Stimulated activated CD4-positive, alpha-beta T cell treated with anti-CD3 and anti-CD28 coated beads, Interleukin-4, amount 100 ng/mL, for 24 hours (primary cell): ENCODE measurements at regions not wholly inside any gene's neighbourhood (a gene's known extent, or its start where the extent isn't known, plus 50 kb on each side); places are given as distances from the start of the nearest gene placed in this dataset.
"Not testable (repeated sequence)": the region's sequence is repeated elsewhere in the genome, so short reads cannot be mapped to it uniquely, and the experiment has no call there.

ENCODE experiments used
- DNase-seq: peaks from one replicate; pipeline ENCODE4 v3.0.0-alpha.2; 2020

DNA sequence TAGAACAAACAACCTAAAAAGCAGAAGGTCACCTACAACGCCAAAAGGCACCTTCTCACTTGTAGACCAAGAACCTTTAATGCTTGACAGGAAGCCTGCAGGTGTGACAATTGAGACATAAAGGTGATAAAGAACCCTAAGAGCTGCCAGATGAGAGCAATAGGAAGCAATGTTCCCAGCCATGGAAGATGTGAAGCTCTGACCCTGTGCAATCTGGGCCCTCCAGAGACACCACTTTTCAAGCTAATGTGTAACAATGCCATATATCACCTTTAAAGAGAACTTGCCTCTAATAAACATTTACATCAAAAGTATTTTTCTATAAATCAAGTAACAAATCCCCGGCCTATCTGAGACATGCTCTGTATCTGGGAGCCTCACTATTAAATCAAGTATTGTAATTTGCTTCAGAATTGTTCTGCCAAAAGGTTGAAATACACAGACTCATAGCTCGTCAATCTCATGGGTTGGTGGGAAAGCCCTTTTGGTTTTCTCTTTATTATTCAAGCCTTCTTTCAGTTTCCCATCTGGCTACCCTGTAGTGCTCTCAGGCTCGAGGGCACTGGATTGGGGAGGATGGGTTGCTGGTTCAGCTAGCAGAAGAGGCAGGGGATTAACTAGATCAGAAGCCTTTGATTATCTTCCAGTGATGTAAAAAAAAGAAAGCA, 368.9 kb downstream of the BUD13 start:
- DNase-seq, result no peak

GRCh38 chr11:116400081-116400480, 372.7 kb downstream of the BUD13 start:
- no peak for DNase-seq

DNA sequence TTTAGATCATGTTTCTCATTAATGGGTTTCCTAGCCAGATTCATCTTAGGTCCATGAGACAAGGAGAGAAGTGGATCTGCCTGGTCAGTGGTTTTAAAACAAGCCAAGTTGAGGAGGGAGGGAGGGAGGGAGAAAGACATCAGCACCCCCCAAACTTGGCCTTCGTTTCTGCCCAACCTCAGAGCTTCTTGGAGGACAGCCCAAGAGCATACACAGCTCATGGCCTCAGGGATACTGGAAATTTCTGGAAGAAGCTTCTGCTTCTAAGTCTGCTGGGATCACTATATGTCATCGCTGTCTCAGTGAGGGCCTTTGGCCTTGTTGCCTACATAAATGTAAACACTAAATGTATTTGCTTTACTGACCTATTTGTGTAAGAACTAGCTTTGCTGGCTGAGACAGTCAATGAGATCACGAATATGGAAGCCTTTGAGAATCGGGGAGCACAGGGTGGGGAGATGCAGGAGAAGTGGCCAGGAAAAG, 375.1 kb downstream of the BUD13 start:
- DNase-seq, result no peak

DNA sequence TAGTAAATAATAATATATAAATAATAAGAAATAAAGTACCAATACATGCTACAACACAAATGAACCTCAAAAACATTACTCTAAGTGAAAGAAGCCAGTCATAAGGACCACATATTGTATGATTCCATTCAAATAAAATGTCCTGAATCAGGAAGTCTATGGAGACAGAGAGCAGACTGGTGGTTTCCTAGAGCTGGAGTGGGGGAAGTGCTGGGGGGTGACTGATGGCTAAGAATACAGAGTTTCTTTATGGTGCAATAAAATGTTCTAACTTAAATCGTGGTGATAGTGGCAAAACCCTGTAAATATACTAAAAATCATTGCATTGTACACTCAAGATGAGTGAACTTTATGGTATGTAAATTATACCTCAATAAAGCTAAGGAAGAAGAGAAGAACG, 376.5 kb downstream of the BUD13 start:
- no peak for DNase-seq

- DNase-seq, result no peak
Observed at GRCh38 chr11:116394022-116394421, 378.8 kb downstream of the BUD13 start.

DNA sequence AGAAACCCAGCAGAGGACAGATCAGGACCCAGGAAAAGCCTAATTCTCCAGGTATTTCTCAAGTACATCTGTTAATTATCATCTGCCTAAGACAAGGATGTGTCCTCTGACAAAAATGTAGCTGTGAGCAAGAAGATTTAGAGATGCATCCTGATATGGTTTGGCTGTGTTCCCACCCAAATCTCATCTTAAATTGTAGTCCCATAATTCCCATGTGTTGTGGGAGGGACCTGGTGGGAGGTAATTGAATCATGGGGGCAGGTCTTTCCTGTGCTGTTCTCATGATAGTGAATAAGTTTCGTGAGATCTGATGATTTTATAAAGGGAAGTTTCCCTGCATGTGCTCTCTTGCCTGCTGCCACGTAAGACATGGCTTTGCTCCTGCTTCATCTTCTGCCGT, 381.8 kb downstream of the BUD13 start:
- no peak for DNase-seq

GRCh38 chr11:116388146-116388545, 384.6 kb downstream of the BUD13 start:
- no peak for DNase-seq

GRCh38 chr11:116387641-116388040, 385.1 kb downstream of the BUD13 start:
- DNase-seq, result no peak

DNA sequence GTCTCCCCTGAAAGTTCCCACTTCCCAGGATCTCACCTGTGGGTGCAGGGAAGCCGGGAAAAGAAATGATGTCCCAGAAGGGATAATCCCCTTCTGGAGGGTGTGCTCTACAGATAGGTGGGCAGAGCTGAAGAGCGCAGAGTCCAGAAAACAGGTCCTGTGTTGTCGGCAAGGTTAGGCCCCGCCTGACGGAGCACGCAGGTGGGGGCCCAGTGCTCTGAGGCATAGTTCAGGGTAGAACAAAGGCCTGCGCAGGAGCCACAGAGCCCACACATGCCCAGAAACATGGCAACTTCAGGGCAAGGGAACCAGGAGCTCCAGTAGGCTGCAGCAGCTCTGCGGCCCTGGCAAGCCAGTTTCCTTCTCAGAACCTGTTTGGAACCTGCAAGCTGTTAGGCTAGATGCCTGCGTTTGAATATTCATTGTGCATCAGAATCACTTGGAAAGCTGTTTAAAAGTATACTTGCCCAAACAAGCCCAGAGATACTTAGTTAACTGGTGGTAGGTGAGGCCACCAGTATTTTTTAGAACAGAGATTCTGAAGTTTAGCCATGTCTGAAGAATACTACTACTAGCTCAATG, 386.6 kb downstream of the BUD13 start:
- no peak for DNase-seq

GRCh38 chr11:116384876-116385275, 387.9 kb downstream of the BUD13 start:
- no peak for DNase-seq

- DNase-seq, result no peak
Observed at GRCh38 chr11:116384407-116384806, 388.4 kb downstream of the BUD13 start.

- no peak for DNase-seq
Observed at GRCh38 chr11:116379185-116379828, 393.5 kb downstream of the BUD13 start.

DNA sequence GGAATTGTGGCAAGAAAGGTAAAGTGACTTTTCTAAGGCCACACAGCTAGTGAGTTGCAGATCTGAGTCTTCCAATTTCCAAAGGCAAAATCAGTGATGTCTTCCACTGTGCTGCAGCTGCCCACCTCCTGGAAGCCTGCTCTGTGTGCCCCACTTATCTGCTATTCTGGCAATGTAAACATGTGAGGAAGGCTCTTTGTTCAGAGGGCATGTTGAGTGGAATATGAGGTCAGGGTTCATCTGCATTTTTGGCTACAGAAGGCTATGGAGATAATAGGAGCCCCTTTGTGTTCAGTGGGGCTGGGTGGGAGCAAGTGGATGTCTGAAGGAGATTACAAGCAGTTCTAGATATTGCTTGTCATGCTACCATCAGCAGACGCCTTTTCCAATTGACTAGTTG, 396.2 kb downstream of the BUD13 start:
- DNase-seq, result no peak

DNA sequence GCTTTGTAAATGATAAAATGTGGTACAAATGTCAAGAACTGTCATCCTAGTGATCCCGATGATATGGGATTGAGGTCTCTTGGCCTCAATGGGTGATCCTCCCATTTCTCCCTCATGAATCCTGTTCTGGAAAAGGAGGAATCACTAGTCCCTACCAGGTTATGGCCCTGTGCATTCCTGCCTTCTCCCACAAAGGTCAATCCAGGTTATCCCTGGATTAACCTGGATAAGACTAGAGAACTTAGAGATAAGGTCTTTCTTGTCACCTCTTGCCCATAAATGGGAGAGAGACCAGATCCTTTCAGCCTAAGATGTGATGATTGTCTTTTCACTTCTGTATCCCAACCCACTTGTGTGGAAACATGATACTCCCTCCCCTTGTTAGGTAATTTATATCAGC, 396.7 kb downstream of the BUD13 start:
- DNase-seq, result no peak

GRCh38 chr11:116375221-116375620, 397.6 kb downstream of the BUD13 start:
- no peak for DNase-seq

DNA sequence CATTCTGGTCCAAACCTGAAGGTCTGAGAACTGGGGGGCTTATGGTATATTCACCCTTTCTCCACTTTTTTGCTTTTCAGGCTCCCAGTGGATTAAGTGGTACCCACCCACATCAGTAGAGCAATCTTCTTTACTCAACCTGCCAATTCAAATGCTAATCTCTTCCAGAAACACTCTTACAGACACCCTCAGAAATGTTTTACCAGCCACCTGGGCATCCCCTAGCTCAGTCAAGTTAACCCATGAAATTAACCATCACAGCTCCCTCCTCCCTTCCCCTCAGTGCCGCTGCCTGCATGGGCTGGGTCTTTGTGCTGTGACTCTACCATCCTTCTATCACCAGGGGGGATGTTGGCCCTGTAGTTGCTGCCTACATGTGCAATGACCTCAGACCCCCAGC, 398.7 kb downstream of the BUD13 start:
- no peak for DNase-seq

DNA sequence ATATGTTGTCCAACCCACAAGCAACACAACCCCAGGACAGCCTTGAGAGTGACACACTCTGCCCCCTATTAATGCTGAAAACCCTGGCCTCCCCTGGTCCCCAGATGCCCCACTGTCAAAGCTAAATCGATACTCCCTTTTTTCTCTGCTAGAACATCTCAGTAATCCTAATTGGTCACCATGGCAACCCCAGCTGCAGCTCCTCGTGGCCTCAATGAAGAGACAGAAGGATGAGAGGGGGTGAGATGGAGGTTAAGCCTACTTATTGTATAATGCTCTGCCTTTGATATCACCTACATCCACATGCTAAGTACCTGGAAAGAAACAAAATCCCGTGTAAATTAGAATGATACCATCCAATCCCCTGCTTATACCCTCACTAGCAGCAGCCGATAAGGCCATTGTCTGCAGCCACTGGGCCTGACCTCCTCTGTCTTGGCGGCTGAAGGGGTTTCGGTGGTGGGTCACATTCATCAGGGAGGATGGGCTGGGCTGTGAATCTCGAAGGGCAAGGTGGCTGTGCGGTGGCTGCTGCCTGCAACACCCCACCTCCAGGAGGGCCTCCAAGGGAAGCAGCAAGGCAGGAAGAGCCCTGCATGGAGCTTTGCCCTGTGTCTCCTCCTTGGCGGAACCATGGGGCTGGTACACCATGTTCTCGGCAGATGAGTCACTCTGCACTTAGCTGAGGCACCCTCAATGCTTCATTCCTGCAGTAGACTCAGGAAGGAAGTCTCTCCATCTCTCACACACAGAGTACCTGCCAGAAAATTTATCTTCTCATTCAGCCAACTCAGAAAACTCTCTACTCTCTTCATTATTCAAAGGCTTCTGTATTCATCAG, 399.5 kb downstream of the BUD13 start:
- DNase-seq, result no peak

- no peak for DNase-seq
Observed at GRCh38 chr11:116371146-116371545, 401.6 kb downstream of the BUD13 start.

GRCh38 chr11:116368784-116369183, 404.0 kb downstream of the BUD13 start:
- DNase-seq, result no peak

- no peak for DNase-seq
Observed at GRCh38 chr11:116366980-116367645, 405.7 kb downstream of the BUD13 start.

DNA sequence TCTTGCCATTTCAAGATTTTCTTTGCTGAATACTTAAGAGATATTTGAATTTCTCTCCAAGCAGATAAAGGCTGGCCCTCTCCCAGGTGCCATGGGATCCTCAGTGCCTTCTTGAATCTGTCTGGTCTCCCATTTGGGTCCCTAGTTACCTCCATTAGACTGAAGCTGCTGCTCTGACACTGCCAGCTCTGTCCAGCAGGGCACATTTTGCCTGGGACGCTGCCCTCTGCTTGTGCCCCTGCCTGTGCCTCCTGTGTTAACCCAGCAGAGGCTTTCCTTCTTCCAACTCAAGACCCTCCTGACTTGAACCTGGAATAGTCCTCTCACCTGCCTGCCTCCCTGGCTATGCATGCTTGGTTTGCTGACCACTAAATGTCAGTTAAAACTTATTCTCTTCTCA, 406.3 kb downstream of the BUD13 start:
- DNase-seq, result no peak

DNA sequence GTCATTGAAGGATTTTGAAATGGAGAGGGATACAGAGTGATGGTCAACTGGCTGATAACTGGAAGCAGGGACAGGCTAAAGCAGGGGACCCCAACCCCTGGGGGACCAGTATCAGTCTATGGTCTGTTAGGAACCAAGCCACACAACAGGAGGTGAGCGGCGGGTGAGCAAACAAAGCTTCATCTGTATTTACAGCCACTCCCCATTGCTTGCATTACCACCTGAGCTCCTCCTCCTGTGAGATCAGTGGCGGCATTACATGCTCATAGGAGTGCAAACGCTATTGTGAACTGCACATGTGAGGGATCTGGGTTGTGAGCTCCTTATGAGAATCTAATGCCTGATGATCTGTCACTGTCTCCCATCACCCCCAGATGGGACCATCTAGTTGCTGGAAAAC, 407.9 kb downstream of the BUD13 start:
- DNase-seq, result not testable (repeated sequence)

- no peak for DNase-seq
Observed at GRCh38 chr11:116364348-116364747, 408.4 kb downstream of the BUD13 start.
